Prostate gland (tissue), 2 donors: ENCODE measurements at regions not wholly inside any gene's neighbourhood (a gene's known extent, or its start where the extent isn't known, plus 50 kb on each side); places are given as distances from the start of the nearest gene placed in this dataset.

Source experiments
- POLR2A ChIP-seq: fragments of 450-650 bp; IDR thresholded peaks from one replicate; pipeline ENCODE4 v1.6.1; 2016; ENCODE audit warnings: antibody characterized with exemption, mild to moderate bottlenecking
- TF ChIP-seq, protein P1 (sequence below), 4 experiments: fragments of 200-600 bp in 2 of 4; fragments of 450-650 bp in 2 of 4; sonication (generic) in 2 of 4; IDR thresholded peaks; 1 replicate in 3 of 4; 2 replicates in 1 of 4; pipeline ENCODE4 v1.5.1; 2016 to 2019; ENCODE audit warnings: antibody characterized with exemption in 4 of 4, mild to moderate bottlenecking in 2 of 4, moderate library complexity in 2 of 4

DNA sequence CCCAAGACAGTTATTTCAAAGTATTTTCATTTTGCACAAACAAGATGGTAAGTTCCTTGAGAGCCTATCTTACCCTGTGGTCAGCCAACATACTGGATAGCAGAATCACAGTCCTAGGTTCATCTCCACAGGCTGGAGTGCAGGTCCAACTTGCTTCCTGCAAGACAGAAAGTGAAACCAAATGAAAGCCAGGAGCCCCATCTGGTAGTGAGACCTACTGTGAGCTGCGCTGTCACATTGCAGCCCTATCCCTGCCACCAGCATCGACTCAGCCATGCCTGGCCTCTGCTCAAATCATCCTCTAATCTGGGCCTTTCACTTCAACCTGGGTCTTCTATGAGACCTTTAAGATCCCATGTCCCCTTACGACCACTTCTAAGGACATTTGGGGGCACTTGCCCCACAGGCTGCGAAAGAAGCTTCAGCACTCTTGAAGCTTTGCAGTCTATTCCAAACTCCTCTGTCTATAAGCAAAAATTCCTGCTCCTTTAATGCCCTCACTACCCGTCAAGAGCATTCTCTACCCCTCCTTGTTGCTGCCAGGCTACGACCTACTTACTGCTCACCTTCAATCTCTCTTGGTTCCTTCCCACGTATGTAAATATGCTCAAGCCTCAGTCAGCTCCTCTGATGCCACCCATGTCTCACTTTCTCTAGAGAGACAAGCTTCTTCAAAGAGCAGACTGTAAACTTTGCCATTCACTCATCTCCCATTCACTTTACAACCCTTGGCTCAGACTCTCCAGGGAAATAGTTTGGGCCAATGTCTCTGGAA lies 55.9 kb upstream of the TSPAN11 start:
- TF ChIP-seq, protein P1, sequence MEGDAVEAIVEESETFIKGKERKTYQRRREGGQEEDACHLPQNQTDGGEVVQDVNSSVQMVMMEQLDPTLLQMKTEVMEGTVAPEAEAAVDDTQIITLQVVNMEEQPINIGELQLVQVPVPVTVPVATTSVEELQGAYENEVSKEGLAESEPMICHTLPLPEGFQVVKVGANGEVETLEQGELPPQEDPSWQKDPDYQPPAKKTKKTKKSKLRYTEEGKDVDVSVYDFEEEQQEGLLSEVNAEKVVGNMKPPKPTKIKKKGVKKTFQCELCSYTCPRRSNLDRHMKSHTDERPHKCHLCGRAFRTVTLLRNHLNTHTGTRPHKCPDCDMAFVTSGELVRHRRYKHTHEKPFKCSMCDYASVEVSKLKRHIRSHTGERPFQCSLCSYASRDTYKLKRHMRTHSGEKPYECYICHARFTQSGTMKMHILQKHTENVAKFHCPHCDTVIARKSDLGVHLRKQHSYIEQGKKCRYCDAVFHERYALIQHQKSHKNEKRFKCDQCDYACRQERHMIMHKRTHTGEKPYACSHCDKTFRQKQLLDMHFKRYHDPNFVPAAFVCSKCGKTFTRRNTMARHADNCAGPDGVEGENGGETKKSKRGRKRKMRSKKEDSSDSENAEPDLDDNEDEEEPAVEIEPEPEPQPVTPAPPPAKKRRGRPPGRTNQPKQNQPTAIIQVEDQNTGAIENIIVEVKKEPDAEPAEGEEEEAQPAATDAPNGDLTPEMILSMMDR (IDR thresholded peaks at IDR 0.05): no peak
- no peak for TF ChIP-seq POLR2A
